GM23248 (cell line): ENCODE measurements at regions not wholly inside any gene's neighbourhood (a gene's known extent, or its start where the extent isn't known, plus 50 kb on each side); places are given as distances from the start of the nearest gene placed in this dataset.

Experiments used
- EZH2 ChIP-seq: fragments of 200-600 bp; sonication (generic); IDR thresholded peaks from 2 replicates; pipeline ENCODE4 v1.6.1; 2018; ENCODE audit warnings: antibody characterized with exemption, mild to moderate bottlenecking; ENCODE audit not compliant: insufficient read depth, poor library complexity, severe bottlenecking
- EZH2phosphoT487 ChIP-seq: fragments of 200-600 bp; sonication (generic); IDR thresholded peaks from 2 replicates; pipeline ENCODE4 v1.6.1; 2018; ENCODE audit warnings: antibody characterized with exemption, moderate library complexity, mild to moderate bottlenecking, low read depth; ENCODE audit not compliant: insufficient read depth

- TF ChIP-seq EZH2phosphoT487 = no peak
- TF ChIP-seq EZH2 = no peak
Measured at GRCh38 chr10:128608791-128609190, 482.6 kb upstream of the MKI67 start.
